22Rv1 (cell line): ENCODE measurements at regions not wholly inside any gene's neighbourhood (a gene's known extent, or its start where the extent isn't known, plus 50 kb on each side); places are given as distances from the start of the nearest gene placed in this dataset.

Experiments used
- CTCF ChIP-seq: fragments of 450-650 bp; IDR thresholded peaks from 2 replicates; pipeline ENCODE4 v1.5.1; 2017; ENCODE audit warnings: mild to moderate bottlenecking
- ZFX ChIP-seq: fragments of 450-650 bp; IDR thresholded peaks from 2 replicates; pipeline ENCODE4 v1.6.1; 2017; ENCODE audit warnings: antibody characterized with exemption, borderline replicate concordance

- TF ChIP-seq CTCF = no peak
- no peak for TF ChIP-seq ZFX
Observed at GRCh38 chr3:21226086-21226485, 524.9 kb downstream of the ZNF385D start.
